Astrocyte of the spinal cord (primary cell): ENCODE measurements at regions not wholly inside any gene's neighbourhood (a gene's known extent, or its start where the extent isn't known, plus 50 kb on each side); places are given as distances from the start of the nearest gene placed in this dataset.

Experiments used
- DNase-seq: peaks from one replicate; pipeline ENCODE4 v3.0.0; 2011; ENCODE audit warnings: low read depth, low spot score
- H3K4me3 ChIP-seq: 2 replicates; pipeline ENCODE4 v1.5.1; 2011; ENCODE audit warnings: low read depth, mild to moderate bottlenecking, low read length, moderate library complexity
- in situ Hi-C: cut with HindIII; loops from 2 replicates; pipeline ENCODE4 v1.10.0; 2017; ENCODE audit warnings: low sequenced_read_pairs
- TF ChIP-seq, protein P1 (sequence below): IDR thresholded peaks from 2 replicates; pipeline ENCODE4 v1.5.1; 2012; ENCODE audit warnings: low read depth, mild to moderate bottlenecking, low read length, inconsistent platforms

DNA sequence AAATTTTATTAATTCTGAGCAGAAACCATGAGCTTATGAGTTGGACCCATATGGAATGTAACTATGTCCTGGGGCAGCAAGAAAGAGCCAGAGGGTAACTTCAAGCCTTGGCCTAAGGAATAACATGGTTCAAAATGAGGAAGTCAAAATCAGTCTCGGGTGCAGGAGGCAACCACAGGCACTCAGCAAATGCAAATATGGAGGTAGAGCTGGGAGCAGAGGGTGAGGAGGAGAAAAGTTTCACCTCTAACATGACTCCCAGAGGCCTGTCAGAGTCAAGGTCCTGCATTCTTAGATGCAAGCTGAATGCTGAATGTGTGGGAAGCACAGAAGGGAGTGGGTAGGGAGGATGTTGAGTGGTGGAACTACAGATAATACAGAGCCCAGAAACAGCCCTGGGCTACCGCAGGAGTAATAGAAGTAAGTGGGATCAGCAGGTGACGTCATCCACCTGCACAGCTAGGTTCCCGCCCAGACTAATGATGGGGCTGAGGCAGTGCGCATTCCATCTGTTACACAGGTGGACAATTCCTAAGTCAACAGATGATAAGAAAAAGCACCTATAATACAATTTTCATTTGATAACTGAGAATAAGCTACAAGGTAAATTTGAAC lies 279.8 kb upstream of the ARRDC4 start:
- no peak overlapping the region for H3K4me3 ChIP-seq
- no peak for DNase-seq
- in situ Hi-C loops, result no loop called here
- TF ChIP-seq, protein P1, sequence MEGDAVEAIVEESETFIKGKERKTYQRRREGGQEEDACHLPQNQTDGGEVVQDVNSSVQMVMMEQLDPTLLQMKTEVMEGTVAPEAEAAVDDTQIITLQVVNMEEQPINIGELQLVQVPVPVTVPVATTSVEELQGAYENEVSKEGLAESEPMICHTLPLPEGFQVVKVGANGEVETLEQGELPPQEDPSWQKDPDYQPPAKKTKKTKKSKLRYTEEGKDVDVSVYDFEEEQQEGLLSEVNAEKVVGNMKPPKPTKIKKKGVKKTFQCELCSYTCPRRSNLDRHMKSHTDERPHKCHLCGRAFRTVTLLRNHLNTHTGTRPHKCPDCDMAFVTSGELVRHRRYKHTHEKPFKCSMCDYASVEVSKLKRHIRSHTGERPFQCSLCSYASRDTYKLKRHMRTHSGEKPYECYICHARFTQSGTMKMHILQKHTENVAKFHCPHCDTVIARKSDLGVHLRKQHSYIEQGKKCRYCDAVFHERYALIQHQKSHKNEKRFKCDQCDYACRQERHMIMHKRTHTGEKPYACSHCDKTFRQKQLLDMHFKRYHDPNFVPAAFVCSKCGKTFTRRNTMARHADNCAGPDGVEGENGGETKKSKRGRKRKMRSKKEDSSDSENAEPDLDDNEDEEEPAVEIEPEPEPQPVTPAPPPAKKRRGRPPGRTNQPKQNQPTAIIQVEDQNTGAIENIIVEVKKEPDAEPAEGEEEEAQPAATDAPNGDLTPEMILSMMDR, result no peak

DNA sequence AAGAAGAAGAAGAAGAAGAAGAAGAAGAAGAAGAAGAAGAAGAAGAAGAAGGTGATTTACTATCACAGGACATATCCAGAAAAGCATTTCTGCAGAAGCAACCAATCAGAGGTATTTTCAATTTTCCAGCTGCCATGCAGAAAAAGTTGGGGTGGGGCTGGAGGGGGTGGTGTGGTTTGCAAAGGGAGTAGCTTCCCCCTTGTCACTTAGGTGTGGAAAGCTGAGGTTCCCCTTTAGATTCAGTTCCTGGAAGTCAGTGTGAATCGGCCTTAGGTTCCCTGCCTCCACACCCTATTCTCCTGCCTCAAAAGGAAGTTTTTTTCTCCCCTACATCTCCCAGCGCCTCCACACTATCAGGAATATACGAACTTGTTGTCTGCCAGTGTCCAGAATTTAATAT lies 276.7 kb upstream of the ARRDC4 start:
- in situ Hi-C loops, result no loop called here
- TF ChIP-seq, protein P1, result no peak
- no peak for DNase-seq
- H3K4me3 ChIP-seq, result no peak overlapping the region

DNA sequence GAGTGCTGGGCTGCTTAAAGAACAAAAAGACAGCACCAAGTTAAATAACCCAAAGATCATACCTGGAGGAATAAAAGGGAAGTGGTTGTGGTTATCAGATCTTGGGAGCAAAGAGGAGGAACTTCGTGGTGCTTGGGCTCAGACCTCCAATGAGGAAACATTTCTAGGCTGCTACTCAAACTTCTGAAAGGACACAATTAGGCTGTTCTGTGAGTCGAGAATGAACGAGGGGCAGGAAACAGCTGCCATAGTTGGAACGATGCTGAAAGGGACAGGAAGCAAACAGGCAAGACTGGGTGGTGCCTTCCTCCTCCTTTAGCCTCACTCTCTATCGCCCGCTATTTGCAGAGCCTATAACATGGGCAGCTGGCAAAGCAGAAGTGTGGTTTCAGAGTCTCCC lies 276.3 kb upstream of the ARRDC4 start:
- in situ Hi-C loops, result no loop called here
- H3K4me3 ChIP-seq, result no peak overlapping the region

DNA sequence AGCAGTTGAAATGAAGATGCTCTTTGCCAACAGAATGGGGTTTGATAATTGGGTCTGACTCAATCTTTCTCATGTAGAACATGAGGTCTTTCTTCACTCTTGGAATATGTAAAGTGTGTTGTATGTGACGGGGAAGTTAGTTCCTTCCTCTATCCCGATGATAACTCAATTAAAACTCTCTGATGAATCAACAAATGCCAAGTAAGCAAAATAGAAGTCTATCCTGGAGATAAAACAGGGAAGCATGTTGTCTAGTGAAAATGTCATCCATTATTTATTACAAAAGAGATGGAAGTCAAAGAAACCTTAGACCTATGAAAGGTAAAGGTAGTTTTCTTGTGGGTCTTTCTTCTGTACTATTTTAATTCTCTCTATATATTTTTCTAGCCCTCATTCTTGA lies 274.2 kb upstream of the ARRDC4 start:
- DNase-seq, result no peak
- TF ChIP-seq, protein P1, result no peak
- in situ Hi-C loops, result no loop called here
- no peak overlapping the region for H3K4me3 ChIP-seq

More for the DNA sequence above, 276.3 kb upstream of the ARRDC4 start:
- TF ChIP-seq, protein P1, result no peak
- DNase-seq, result no peak

DNA sequence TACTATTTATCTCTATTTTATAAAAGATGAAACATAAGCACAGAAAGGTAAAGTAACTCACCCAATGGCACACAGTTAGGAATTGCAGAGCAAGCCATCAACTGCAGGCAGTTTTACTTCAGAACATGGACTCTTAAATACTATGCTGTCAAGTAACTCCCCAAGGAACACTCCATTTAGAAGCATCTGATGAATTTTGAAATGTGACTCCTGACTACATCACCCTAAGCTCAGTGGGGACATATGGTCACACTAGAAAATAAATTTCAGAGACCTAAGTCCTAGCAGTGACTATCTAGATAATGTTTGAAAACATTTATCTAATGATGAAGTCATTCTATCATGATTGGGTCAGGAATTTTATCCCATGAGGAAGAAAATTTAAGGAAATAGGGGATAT lies 272.8 kb upstream of the ARRDC4 start:
- DNase-seq, result no peak
- H3K4me3 ChIP-seq, result no peak overlapping the region
- TF ChIP-seq, protein P1, result no peak
- in situ Hi-C loops, result no loop called here

DNA sequence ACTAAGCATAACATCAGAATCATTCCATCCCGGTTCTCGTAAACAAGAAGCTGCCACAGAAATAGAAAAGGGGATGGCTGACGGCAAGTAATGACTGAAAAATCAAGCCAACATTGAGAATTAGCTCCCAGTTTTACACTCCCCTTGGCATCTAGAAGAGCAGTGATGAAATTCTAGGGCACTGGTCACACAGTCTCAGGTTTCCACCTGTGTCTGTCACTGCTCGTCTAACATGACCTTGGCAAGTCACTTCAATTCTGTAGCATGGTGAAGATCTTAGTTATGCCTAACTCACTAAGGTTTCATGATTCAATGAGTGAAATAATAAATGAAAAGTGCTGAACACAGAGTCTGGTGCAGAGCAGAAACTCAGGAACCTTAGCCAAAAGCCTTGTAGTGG lies 272.3 kb upstream of the ARRDC4 start:
- TF ChIP-seq, protein P1, result no peak
- H3K4me3 ChIP-seq, result no peak overlapping the region
- in situ Hi-C loops, result no loop called here
- no peak for DNase-seq

DNA sequence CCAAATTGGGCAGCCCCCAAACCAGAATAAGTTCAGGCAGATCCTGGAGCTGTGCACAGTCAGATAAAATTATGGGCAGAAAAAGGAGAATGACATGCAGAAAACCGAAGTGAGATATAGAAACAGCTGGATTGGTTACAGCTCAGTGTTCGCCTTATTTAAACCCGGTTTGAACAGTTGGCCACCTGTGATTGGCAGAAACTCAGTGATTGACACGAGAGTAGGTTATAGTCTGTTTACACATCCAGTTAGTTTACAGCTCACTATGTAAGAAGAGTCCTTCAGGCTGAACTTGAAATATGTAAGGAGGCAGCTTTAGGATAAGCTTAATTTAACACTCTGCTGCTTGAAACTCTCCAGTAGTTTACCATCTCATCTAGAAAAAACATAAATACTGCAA lies 271.6 kb upstream of the ARRDC4 start:
- TF ChIP-seq, protein P1, result no peak
- no peak overlapping the region for H3K4me3 ChIP-seq
- in situ Hi-C loops, result no loop called here
- DNase-seq, result no peak
